ENCODE measurements at regions not wholly inside any gene's neighbourhood (a gene's known extent, or its start where the extent isn't known, plus 50 kb on each side); places are given as distances from the start of the nearest gene placed in this dataset.

- CTCF ChIA-PET = interaction anchor here in 1 of 2 donors (0.6 kb wide), 1 partner anchor 685 kb away, joined by 4 read pairs; no protein-coding TSS in a partner anchor
- Histone ChIP-seq H3K4me3 (ENCODE audit: control insufficient read depth in 1 of 2, extremely low read depth in 1 of 2, low read length in 1 of 2) (no peak overlapping the region), H3K4me1 (ENCODE audit: control insufficient read depth in 1 of 2, extremely low read depth in 1 of 2, insufficient read depth in 2 of 2, low read length in 2 of 2) (no peaks in the 10 kb centered on the region), H3K27ac (ENCODE audit: low read length) (no peak overlapping the region), H3K36me3 (ENCODE audit: control insufficient read depth in 2 of 2, extremely low read depth in 1 of 2, insufficient read depth in 1 of 2, low read length in 1 of 2) (no peaks in the 10 kb centered on the region), H3K9me3 (no peaks in the 10 kb centered on the region), H3K27me3 (replicated peaks in 1 of 2; ENCODE audit: control insufficient read depth in 2 of 2, extremely low read depth in 1 of 2, insufficient read depth in 2 of 2, low read length in 1 of 2) (no peaks in the 10 kb centered on the region)
- Mint-ChIP-seq H3K4me1 (no peaks in the 10 kb centered on the region), H3K27ac (no peak overlapping the region), H3K36me3 (no peaks in the 10 kb centered on the region), H3K9me3 (no peaks in the 10 kb centered on the region), H3K27me3 (peaks cover 4 to 9% of the 10 kb centered on the region in 2 donors), H3K4me3 (no peak overlapping the region)
- DNase-seq (no peak), ATAC-seq (replicated peaks in 1 of 4) (no peak)
- POLR2A ChIA-PET = no interaction called here
- WGBS (ENCODE audit: insufficient coverage) = 50% methylated on average over 1 of the region's 1 CpG
Observed at GRCh38 chr4:99716996-99717395, 59.4 kb upstream of the C4orf54 start.

GRCh38 chr4:99715286-99715685, 57.7 kb upstream of the C4orf54 start:
- ChIA-PET POLR2A (no interaction called here), CTCF (no interaction called here)
- Histone ChIP-seq H3K4me1 (ENCODE audit: control insufficient read depth in 1 of 2, extremely low read depth in 1 of 2, insufficient read depth in 2 of 2, low read length in 2 of 2) (no peaks in the 10 kb centered on the region), H3K9me3 (no peaks in the 10 kb centered on the region), H3K27me3 (replicated peaks in 1 of 2; ENCODE audit: control insufficient read depth in 2 of 2, extremely low read depth in 1 of 2, insufficient read depth in 2 of 2, low read length in 1 of 2) (no peaks in the 10 kb centered on the region), H3K4me3 (ENCODE audit: control insufficient read depth in 1 of 2, extremely low read depth in 1 of 2, low read length in 1 of 2) (no peak overlapping the region), H3K27ac (ENCODE audit: low read length) (no peak overlapping the region), H3K36me3 (ENCODE audit: control insufficient read depth in 2 of 2, extremely low read depth in 1 of 2, insufficient read depth in 1 of 2, low read length in 1 of 2) (no peaks in the 10 kb centered on the region)
- Mint-ChIP-seq H3K27ac (no peak overlapping the region), H3K4me1 (no peaks in the 10 kb centered on the region), H3K9me3 (no peaks in the 10 kb centered on the region), H3K4me3 (no peak overlapping the region), H3K36me3 (no peaks in the 10 kb centered on the region), H3K27me3 (peaks cover 2 to 18% of the 10 kb centered on the region in 2 donors)
- no peak for ATAC-seq (replicated peaks in 1 of 4)
- no peak for DNase-seq

GRCh38 chr4:99714179-99714578, 56.6 kb upstream of the C4orf54 start:
- H3K27ac ChIP-seq (ENCODE audit: low read length) = no peak overlapping the region
- Mint-ChIP-seq H3K27me3 (peaks cover 2 to 18% of the 10 kb centered on the region in 2 donors), H3K27ac (no peak overlapping the region), H3K9me3 (no peaks in the 10 kb centered on the region), H3K4me3 (no peak overlapping the region), H3K4me1 (no peaks in the 10 kb centered on the region), H3K36me3 (no peaks in the 10 kb centered on the region)
- H3K4me3 ChIP-seq (ENCODE audit: control insufficient read depth in 1 of 2, extremely low read depth in 1 of 2, low read length in 1 of 2) = no peak overlapping the region
- ATAC-seq (replicated peaks in 1 of 4) (no peak), DNase-seq (no peak)
- 89% methylated on average over 3 of the region's 4 CpGs for WGBS (ENCODE audit: insufficient coverage)
- ChIA-PET CTCF (no interaction called here), POLR2A (no interaction called here)
- no peaks in the 10 kb centered on the region for H3K27me3 ChIP-seq (replicated peaks in 1 of 2; ENCODE audit: control insufficient read depth in 2 of 2, extremely low read depth in 1 of 2, insufficient read depth in 2 of 2, low read length in 1 of 2)
- H3K36me3 ChIP-seq (ENCODE audit: control insufficient read depth in 2 of 2, extremely low read depth in 1 of 2, insufficient read depth in 1 of 2, low read length in 1 of 2) = no peaks in the 10 kb centered on the region
- H3K9me3 ChIP-seq = no peaks in the 10 kb centered on the region
- no peaks in the 10 kb centered on the region for H3K4me1 ChIP-seq (ENCODE audit: control insufficient read depth in 1 of 2, extremely low read depth in 1 of 2, insufficient read depth in 2 of 2, low read length in 2 of 2)

- no peaks in the 10 kb centered on the region for H3K27me3 ChIP-seq (replicated peaks in 1 of 2; ENCODE audit: control insufficient read depth in 2 of 2, extremely low read depth in 1 of 2, insufficient read depth in 2 of 2, low read length in 1 of 2)
- no peaks in the 10 kb centered on the region for H3K4me1 ChIP-seq (ENCODE audit: control insufficient read depth in 1 of 2, extremely low read depth in 1 of 2, insufficient read depth in 2 of 2, low read length in 2 of 2)
- no peak for DNase-seq
- H3K4me3 Mint-ChIP-seq = no peak overlapping the region
- H3K27ac Mint-ChIP-seq = no peak overlapping the region
- ChIA-PET CTCF (no interaction called here), POLR2A (no interaction called here)
- 73% methylated on average over 2 of the region's 3 CpGs for WGBS (ENCODE audit: insufficient coverage)
- H3K9me3 Mint-ChIP-seq = no peaks in the 10 kb centered on the region
- H3K9me3 ChIP-seq = no peaks in the 10 kb centered on the region
- no peak for ATAC-seq (replicated peaks in 1 of 4)
- no peaks in the 10 kb centered on the region for H3K36me3 Mint-ChIP-seq
- no peak overlapping the region for H3K27ac ChIP-seq (ENCODE audit: low read length)
- H3K4me1 Mint-ChIP-seq = no peaks in the 10 kb centered on the region
- no peak overlapping the region for H3K4me3 ChIP-seq (ENCODE audit: control insufficient read depth in 1 of 2, extremely low read depth in 1 of 2, low read length in 1 of 2)
- peaks cover 2 to 18% of the 10 kb centered on the region in 2 donors for H3K27me3 Mint-ChIP-seq
- no peaks in the 10 kb centered on the region for H3K36me3 ChIP-seq (ENCODE audit: control insufficient read depth in 2 of 2, extremely low read depth in 1 of 2, insufficient read depth in 1 of 2, low read length in 1 of 2)
Observed at GRCh38 chr4:99712530-99712929, 54.9 kb upstream of the C4orf54 start.

- Histone ChIP-seq H3K27me3 (replicated peaks in 1 of 2; ENCODE audit: control insufficient read depth in 2 of 2, extremely low read depth in 1 of 2, insufficient read depth in 2 of 2, low read length in 1 of 2) (no peaks in the 10 kb centered on the region), H3K4me3 (ENCODE audit: control insufficient read depth in 1 of 2, extremely low read depth in 1 of 2, low read length in 1 of 2) (no peak overlapping the region), H3K4me1 (ENCODE audit: control insufficient read depth in 1 of 2, extremely low read depth in 1 of 2, insufficient read depth in 2 of 2, low read length in 2 of 2) (no peaks in the 10 kb centered on the region), H3K36me3 (ENCODE audit: control insufficient read depth in 2 of 2, extremely low read depth in 1 of 2, insufficient read depth in 1 of 2, low read length in 1 of 2) (no peaks in the 10 kb centered on the region), H3K27ac (ENCODE audit: low read length) (no peak overlapping the region), H3K9me3 (no peaks in the 10 kb centered on the region)
- no peak for ATAC-seq (replicated peaks in 1 of 4)
- CTCF ChIA-PET = no interaction called here
- Mint-ChIP-seq H3K4me3 (no peak overlapping the region), H3K36me3 (no peaks in the 10 kb centered on the region), H3K9me3 (no peaks in the 10 kb centered on the region), H3K27me3 (peaks cover 2 to 17% of the 10 kb centered on the region in 2 donors), H3K27ac (no peak overlapping the region), H3K4me1 (no peaks in the 10 kb centered on the region)
- POLR2A ChIA-PET = interaction anchor here in 1 of 2 donors (0.5 kb wide), 1 partner anchor 42 kb away, joined by 4 read pairs; no protein-coding TSS in a partner anchor
- DNase-seq = no peak
- WGBS (ENCODE audit: insufficient coverage) = no CpG with 5 or more reads among the region's 1 CpG
Observed at GRCh38 chr4:99712099-99712498, 54.5 kb upstream of the C4orf54 start.

- DNase-seq = no peak
- Histone ChIP-seq H3K4me3 (ENCODE audit: control insufficient read depth in 1 of 2, extremely low read depth in 1 of 2, low read length in 1 of 2) (no peak overlapping the region), H3K27ac (ENCODE audit: low read length) (no peak overlapping the region), H3K4me1 (ENCODE audit: control insufficient read depth in 1 of 2, extremely low read depth in 1 of 2, insufficient read depth in 2 of 2, low read length in 2 of 2) (no peaks in the 10 kb centered on the region), H3K9me3 (no peaks in the 10 kb centered on the region), H3K27me3 (replicated peaks in 1 of 2; ENCODE audit: control insufficient read depth in 2 of 2, extremely low read depth in 1 of 2, insufficient read depth in 2 of 2, low read length in 1 of 2) (no peaks in the 10 kb centered on the region), H3K36me3 (ENCODE audit: control insufficient read depth in 2 of 2, extremely low read depth in 1 of 2, insufficient read depth in 1 of 2, low read length in 1 of 2) (no peaks in the 10 kb centered on the region)
- ATAC-seq (replicated peaks in 1 of 4) = no peak
- Mint-ChIP-seq H3K4me3 (no peak overlapping the region), H3K9me3 (no peaks in the 10 kb centered on the region), H3K4me1 (no peaks in the 10 kb centered on the region), H3K27ac (no peak overlapping the region), H3K36me3 (no peaks in the 10 kb centered on the region), H3K27me3 (peaks cover 3 to 14% of the 10 kb centered on the region in 2 donors)
- no CpG with 5 or more reads among the region's 2 CpGs for WGBS (ENCODE audit: insufficient coverage)
- CTCF ChIA-PET = no interaction called here
- POLR2A ChIA-PET = interaction anchor here in 1 of 2 donors (0.5 kb wide), 1 partner anchor 43 kb away, joined by 4 read pairs; no protein-coding TSS in a partner anchor
Observed at GRCh38 chr4:99711657-99712056, 54.0 kb upstream of the C4orf54 start.

GRCh38 chr4:99710681-99711345, 53.2 kb upstream of the C4orf54 start:
- H3K4me3 ChIP-seq (ENCODE audit: control insufficient read depth in 1 of 2, extremely low read depth in 1 of 2, low read length in 1 of 2) = no peak overlapping the region
- no CpG with 5 or more reads among the region's 1 CpG for WGBS (ENCODE audit: insufficient coverage)
- no peaks in the 10 kb centered on the region for H3K27me3 ChIP-seq (replicated peaks in 1 of 2; ENCODE audit: control insufficient read depth in 2 of 2, extremely low read depth in 1 of 2, insufficient read depth in 2 of 2, low read length in 1 of 2)
- no peaks in the 10 kb centered on the region for H3K36me3 Mint-ChIP-seq
- no peak for ATAC-seq (replicated peaks in 1 of 4)
- H3K27ac ChIP-seq (ENCODE audit: low read length) = no peak overlapping the region
- H3K27me3 Mint-ChIP-seq = peaks cover 4 to 15% of the 10 kb centered on the region in 2 donors
- no peaks in the 10 kb centered on the region for H3K4me1 Mint-ChIP-seq
- ChIA-PET CTCF (no interaction called here), POLR2A (no interaction called here)
- no peak for DNase-seq
- H3K4me1 ChIP-seq (ENCODE audit: control insufficient read depth in 1 of 2, extremely low read depth in 1 of 2, insufficient read depth in 2 of 2, low read length in 2 of 2) = no peaks in the 10 kb centered on the region
- H3K9me3 ChIP-seq = no peaks in the 10 kb centered on the region
- no peak overlapping the region for H3K4me3 Mint-ChIP-seq
- H3K9me3 Mint-ChIP-seq = no peaks in the 10 kb centered on the region
- H3K27ac Mint-ChIP-seq = no peak overlapping the region
- H3K36me3 ChIP-seq (ENCODE audit: control insufficient read depth in 2 of 2, extremely low read depth in 1 of 2, insufficient read depth in 1 of 2, low read length in 1 of 2) = no peaks in the 10 kb centered on the region

Measured in T-cell (primary cell).